ENCODE measurements at regions not wholly inside any gene's neighbourhood (a gene's known extent, or its start where the extent isn't known, plus 50 kb on each side); places are given as distances from the start of the nearest gene placed in this dataset.

- CTCF ChIA-PET, result no interaction called here
- no peaks in the 10 kb centered on the region for H4K20me1 ChIP-seq (ENCODE audit: insufficient read depth, low read length)
- H3K14ac ChIP-seq (replicated peaks; ENCODE audit: low read depth, low read length), result no peak overlapping the region
- BruUV-seq (replicated peaks), result no TSS peak
- H4K8ac ChIP-seq (ENCODE audit: low read depth in 2 of 2, low read length in 2 of 2), result no peak overlapping the region
- DNase-seq (no peak), ATAC-seq (ENCODE audit: low read depth) (no peak)
- no peak overlapping the region for H3K4me3 ChIP-seq (ENCODE audit: insufficient read depth, low read depth, low read length)
- POLR2A ChIA-PET (ENCODE audit: unreplicated experiment), result no interaction called here
- H4K91ac ChIP-seq (ENCODE audit: insufficient read depth, low read depth, low read length), result no peak overlapping the region
- no peak overlapping the region for H2BK15ac ChIP-seq (ENCODE audit: low read depth, low read length)
- intact Hi-C loops (cut with micrococcal nuclease) (no loop called here), in situ Hi-C loops (cut with MboI; ENCODE audit: low sequenced_read_pairs) (no loop called here), dilution Hi-C loops (cut with HindIII; ENCODE audit: low sequenced_read_pairs, unreplicated experiment) (no loop called here)
- H3K4me1 ChIP-seq (ENCODE audit: control insufficient read depth, insufficient read depth, low read length), result no peaks in the 10 kb centered on the region
- H3K4ac ChIP-seq (ENCODE audit: low read depth, low read length), result no peak overlapping the region
- H3K4me2 ChIP-seq (ENCODE audit: low read depth, low read length), result no peak overlapping the region
- H2BK5ac ChIP-seq (ENCODE audit: low read depth, low read length, poor library complexity, severe bottlenecking), result no peak overlapping the region
- H3K79me1 ChIP-seq (ENCODE audit: low read depth in 1 of 2, low read length in 2 of 2), result no peaks in the 10 kb centered on the region
- H2BK20ac ChIP-seq (ENCODE audit: low read depth, low read length), result no peak overlapping the region
- no peak overlapping the region for H3K9ac ChIP-seq (ENCODE audit: low read depth, low read length)
- no peak overlapping the region for H2AK9ac ChIP-seq (replicated peaks; ENCODE audit: low read depth, low read length, poor library complexity)
- no peak for TF ChIP-seq MAZ (IDR thresholded peaks at IDR 0.05; ENCODE audit: borderline replicate concordance, low read depth, low read length)
- no peak for TF ChIP-seq RAD21 (IDR thresholded peaks at IDR 0.05; ENCODE audit: low read length)
- TF ChIP-seq CEBPB (IDR thresholded peaks at IDR 0.05; ENCODE audit: low read depth, low read length), result no peak
- no peak for TF ChIP-seq RFX5 (IDR thresholded peaks at IDR 0.05; ENCODE audit: low read depth, low read length)
- no peak for TF ChIP-seq NFE2L2 (IDR thresholded peaks at IDR 0.05; ENCODE audit: low read depth, low read length)
- no peak for TF ChIP-seq FOS (IDR thresholded peaks at IDR 0.05; ENCODE audit: low read depth, low read length)
- no peak for TF ChIP-seq MAFK (IDR thresholded peaks at IDR 0.05; ENCODE audit: low read depth, low read length)
- TF ChIP-seq RCOR1 (IDR thresholded peaks at IDR 0.05; ENCODE audit: insufficient replicate concordance, low read length), result no peak
- no peak for TF ChIP-seq SMC3 (IDR thresholded peaks at IDR 0.05; ENCODE audit: low read depth, low read length)
- TF ChIP-seq MXI1 (IDR thresholded peaks at IDR 0.05; ENCODE audit: borderline replicate concordance, low read depth, low read length), result no peak
- no peak for TF ChIP-seq BHLHE40 (IDR thresholded peaks at IDR 0.05; ENCODE audit: low read depth, low read length)
- TF ChIP-seq CTCF (conservative IDR thresholded peaks at IDR 0.05; ENCODE audit: low read depth, low read length), result no peak
- no peak for TF ChIP-seq USF2 (IDR thresholded peaks at IDR 0.05; ENCODE audit: low read depth, low read length)
- TF ChIP-seq CHD1 (IDR thresholded peaks at IDR 0.05; ENCODE audit: low read depth, low read length), result no peak
- TF ChIP-seq ELK1 (IDR thresholded peaks at IDR 0.05; ENCODE audit: borderline replicate concordance, low read depth, low read length), result no peak
- TF ChIP-seq POLR2A (IDR thresholded peaks at IDR 0.05; ENCODE audit: low read depth, low read length), result no peak
- H3K18ac ChIP-seq (ENCODE audit: low read depth, low read length), result no peak overlapping the region
- H2BK120ac ChIP-seq (ENCODE audit: low read depth, low read length), result no peak overlapping the region
- no peak overlapping the region for H3K56ac ChIP-seq (ENCODE audit: extremely low read depth, insufficient read depth, low read length)
- H2AFZ ChIP-seq (replicated peaks; ENCODE audit: low read length, poor library complexity), result no peak overlapping the region
- H3K9me3 ChIP-seq (ENCODE audit: control insufficient read depth, insufficient read depth, low read length), result no peaks in the 10 kb centered on the region
- no peaks in the 10 kb centered on the region for H3K9me1 ChIP-seq (ENCODE audit: insufficient read depth, low read length)
- WGBS, 2 experiments (ENCODE audit: extremely low coverage in 2 of 2, insufficient read length in 1 of 2), result no CpG with 5 or more reads among the region's 7 CpGs
- H3K27me3 ChIP-seq (ENCODE audit: control insufficient read depth, insufficient read depth, low read length), result peaks cover 4% of the 10 kb centered on the region
- H2AK5ac ChIP-seq (ENCODE audit: low read depth, low read length), result no peak overlapping the region
- H3K27ac ChIP-seq (ENCODE audit: insufficient read depth, low read length), result no peak overlapping the region
- H3K23ac ChIP-seq (ENCODE audit: low read depth, low read length), result no peak overlapping the region
- no peak overlapping the region for H4K5ac ChIP-seq (ENCODE audit: low read depth, low read length)
- H3K36me3 ChIP-seq (ENCODE audit: control insufficient read depth, insufficient read depth, low read length), result no peaks in the 10 kb centered on the region
Measured at GRCh38 chr9:2288309-2288708, 273.2 kb downstream of the SMARCA2 start.

All from IMR-90 (cell line).